OCI-LY3 (cell line): ENCODE measurements at regions not wholly inside any gene's neighbourhood (a gene's known extent, or its start where the extent isn't known, plus 50 kb on each side); places are given as distances from the start of the nearest gene placed in this dataset.

Experiments used
- H2AFZ ChIP-seq: fragments of 200-600, 300-600 bp; shearing (Covaris generic); 2 replicates; pipeline ENCODE4 v1.6.0; 2014; ENCODE audit warnings: antibody characterized with exemption, low read depth, low read length
- H3K27ac ChIP-seq: fragments of 200-600, 300-600 bp; sonication (generic); 2 replicates; pipeline ENCODE4 v1.5.1; 2014; ENCODE audit warnings: mild to moderate bottlenecking, low read length, moderate library complexity, mixed read lengths
- H3K27me3 ChIP-seq: fragments of 200-600, 300-600 bp; sonication (generic); 2 replicates; pipeline ENCODE4 v1.6.1; 2014; ENCODE audit warnings: low read depth, low read length, mixed read lengths
- H3K36me3 ChIP-seq: fragments of 200-600, 300-600 bp; sonication (generic); replicated peaks from 2 replicates; pipeline ENCODE3; 2014; ENCODE audit warnings: low read depth, low read length, mixed read lengths
- H3K4me1 ChIP-seq: fragments of 300-600, 200-600 bp; sonication (generic); 2 replicates; pipeline ENCODE4 v1.6.1; 2014; ENCODE audit warnings: low read length, mixed read lengths
- H3K4me2 ChIP-seq: fragments of 200-600, 300-600 bp; sonication (generic); 2 replicates; pipeline ENCODE4 v1.6.1; 2014; ENCODE audit warnings: low read length, mixed read lengths
- H3K4me3 ChIP-seq: fragments of 300-600, 200-600 bp; sonication (generic); 2 replicates; pipeline ENCODE4 v1.5.1; 2014; ENCODE audit warnings: antibody characterized with exemption, mild to moderate bottlenecking, low read length, moderate library complexity
- H3K79me2 ChIP-seq: fragments of 300-600, 200-600 bp; shearing (Covaris generic); 2 replicates; pipeline ENCODE4 v1.6.1; 2014; ENCODE audit warnings: mild to moderate bottlenecking, low read length, mixed read lengths
- H3K9ac ChIP-seq: fragments of 300-600, 200-600 bp; shearing (Covaris generic); 2 replicates; pipeline ENCODE4 v1.6.0; 2014; ENCODE audit warnings: mild to moderate bottlenecking, low read length, moderate library complexity
- H3K9me3 ChIP-seq: fragments of 200-600, 300-600 bp; shearing (Covaris generic); 2 replicates; pipeline ENCODE4 v1.6.1; 2014; ENCODE audit warnings: low read length, mixed read lengths; ENCODE audit not compliant: insufficient read depth
- H4K20me1 ChIP-seq: fragments of 200-600, 300-600 bp; sonication (generic); 2 replicates; pipeline ENCODE4 v1.6.1; 2016; ENCODE audit warnings: low read length, mixed read lengths; ENCODE audit not compliant: insufficient read depth
- EZH2phosphoT487 ChIP-seq: fragments of 200-600 bp; shearing (Covaris generic); IDR thresholded peaks from 2 replicates; pipeline ENCODE4 v1.6.1; 2018; ENCODE audit warnings: antibody characterized with exemption, mixed run types, low read depth
- TF ChIP-seq, protein P1 (sequence below): fragments of 200-600, 300-600 bp; sonication (generic); IDR thresholded peaks from 2 replicates; pipeline ENCODE4 v1.5.1; 2014; ENCODE audit warnings: antibody characterized with exemption, low read length, low read depth

DNA sequence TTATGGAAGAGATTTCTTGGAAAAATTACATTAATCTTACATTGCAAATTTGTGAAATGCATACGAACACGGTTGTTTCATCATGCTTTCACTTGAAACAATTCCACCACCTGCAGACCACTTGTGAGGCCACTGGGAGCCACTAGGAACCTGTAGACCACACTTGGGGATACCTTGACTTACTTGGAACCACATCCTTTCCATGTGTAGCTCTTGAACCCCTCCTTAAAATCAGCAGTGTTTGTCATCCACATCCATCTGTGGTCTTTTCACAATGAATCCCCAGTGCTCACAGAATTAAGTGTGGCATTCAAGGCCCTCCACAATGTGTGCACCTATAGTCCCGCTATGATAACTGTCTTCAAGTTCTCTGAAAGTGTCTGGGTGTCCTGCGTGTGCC lies 350.9 kb downstream of the MYCN start:
- no peak for TF ChIP-seq EZH2phosphoT487
- TF ChIP-seq, protein P1, sequence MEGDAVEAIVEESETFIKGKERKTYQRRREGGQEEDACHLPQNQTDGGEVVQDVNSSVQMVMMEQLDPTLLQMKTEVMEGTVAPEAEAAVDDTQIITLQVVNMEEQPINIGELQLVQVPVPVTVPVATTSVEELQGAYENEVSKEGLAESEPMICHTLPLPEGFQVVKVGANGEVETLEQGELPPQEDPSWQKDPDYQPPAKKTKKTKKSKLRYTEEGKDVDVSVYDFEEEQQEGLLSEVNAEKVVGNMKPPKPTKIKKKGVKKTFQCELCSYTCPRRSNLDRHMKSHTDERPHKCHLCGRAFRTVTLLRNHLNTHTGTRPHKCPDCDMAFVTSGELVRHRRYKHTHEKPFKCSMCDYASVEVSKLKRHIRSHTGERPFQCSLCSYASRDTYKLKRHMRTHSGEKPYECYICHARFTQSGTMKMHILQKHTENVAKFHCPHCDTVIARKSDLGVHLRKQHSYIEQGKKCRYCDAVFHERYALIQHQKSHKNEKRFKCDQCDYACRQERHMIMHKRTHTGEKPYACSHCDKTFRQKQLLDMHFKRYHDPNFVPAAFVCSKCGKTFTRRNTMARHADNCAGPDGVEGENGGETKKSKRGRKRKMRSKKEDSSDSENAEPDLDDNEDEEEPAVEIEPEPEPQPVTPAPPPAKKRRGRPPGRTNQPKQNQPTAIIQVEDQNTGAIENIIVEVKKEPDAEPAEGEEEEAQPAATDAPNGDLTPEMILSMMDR, result no peak
- Histone ChIP-seq H3K9me3 (no peaks in the 10 kb centered on the region), H3K27ac (no peak overlapping the region), H3K36me3 (no peaks in the 10 kb centered on the region), H4K20me1 (no peaks in the 10 kb centered on the region), H3K4me2 (no peak overlapping the region), H3K79me2 (no peaks in the 10 kb centered on the region), H3K9ac (no peak overlapping the region), H3K27me3 (peaks cover 48% of the 10 kb centered on the region), H3K4me1 (no peaks in the 10 kb centered on the region), H2AFZ (no peak overlapping the region), H3K4me3 (no peak overlapping the region)

DNA sequence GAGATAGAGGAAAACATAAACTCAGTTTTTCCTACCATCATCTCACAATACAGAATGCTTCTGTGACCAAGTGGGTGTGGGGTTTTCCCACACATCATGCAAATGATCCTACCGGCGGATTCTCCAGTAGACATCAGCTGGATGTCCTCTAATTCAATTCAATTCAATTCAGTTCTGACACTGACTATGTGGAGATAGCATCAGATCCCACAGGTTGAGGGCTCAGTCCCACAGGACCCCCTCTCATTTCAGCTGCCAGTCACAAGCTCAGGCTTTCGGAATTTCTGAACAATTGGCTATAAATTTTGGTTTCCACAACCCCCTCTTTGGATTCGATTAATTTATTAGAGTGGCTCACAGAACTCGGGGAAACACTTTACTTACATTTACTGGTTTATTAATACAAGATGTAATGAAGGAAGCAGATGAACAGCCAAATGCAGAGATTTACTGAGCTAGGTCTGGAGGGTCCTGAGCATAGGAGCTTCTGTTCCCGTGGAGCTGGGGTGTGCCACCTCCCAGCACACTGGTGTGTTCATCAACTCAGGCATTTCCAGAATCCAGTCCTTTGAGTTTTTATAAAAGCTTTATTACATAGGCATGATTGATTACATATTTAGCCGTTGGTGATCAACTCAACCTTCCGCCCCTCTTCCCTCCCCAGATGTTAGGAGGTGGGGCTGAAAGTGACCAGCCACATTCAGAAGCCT lies 350.1 kb downstream of the MYCN start:
- Histone ChIP-seq H4K20me1 (no peaks in the 10 kb centered on the region), H3K27ac (no peak overlapping the region), H3K4me1 (no peaks in the 10 kb centered on the region), H2AFZ (no peak overlapping the region), H3K4me2 (no peak overlapping the region), H3K36me3 (no peaks in the 10 kb centered on the region), H3K9me3 (no peaks in the 10 kb centered on the region), H3K27me3 (peaks cover 50% of the 10 kb centered on the region), H3K9ac (no peak overlapping the region), H3K4me3 (no peak overlapping the region), H3K79me2 (no peaks in the 10 kb centered on the region)
- no peak for TF ChIP-seq EZH2phosphoT487
- TF ChIP-seq, protein P1, result no peak

DNA sequence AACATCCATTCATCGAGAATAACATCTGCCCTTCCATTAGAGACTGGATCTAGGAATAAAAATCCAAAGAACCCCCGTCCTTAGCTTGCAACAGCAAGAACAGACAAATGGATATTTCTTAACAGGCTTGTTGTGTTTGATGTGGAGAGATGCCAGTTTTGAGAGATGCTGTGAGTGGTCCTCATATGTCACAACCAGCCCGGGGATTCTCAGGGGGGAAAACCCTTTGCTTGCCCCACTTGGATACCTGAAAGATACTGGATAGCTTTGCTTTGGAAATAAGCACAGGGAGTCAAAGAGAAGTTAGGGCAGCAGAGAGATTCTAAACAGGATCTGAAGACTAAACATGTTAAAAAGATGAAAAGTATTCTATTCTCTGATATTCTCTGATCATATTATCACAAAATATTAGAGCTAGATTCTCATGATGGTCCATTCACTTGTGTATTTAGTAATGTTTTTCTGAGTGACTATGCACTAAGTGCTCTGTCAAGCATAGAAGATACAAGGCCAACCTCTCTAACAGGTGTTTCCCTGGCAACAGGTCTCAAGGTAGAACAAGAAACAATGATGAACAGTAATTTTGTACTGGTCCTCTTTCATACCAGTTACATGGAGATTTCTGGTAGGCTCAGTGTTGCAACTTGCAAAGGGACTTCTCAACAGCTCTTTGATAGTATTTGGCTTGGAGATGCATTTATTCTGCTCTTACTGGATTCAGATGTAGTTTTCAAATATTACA lies 348.2 kb downstream of the MYCN start:
- H3K9me3 ChIP-seq, result no peaks in the 10 kb centered on the region
- TF ChIP-seq, protein P1, result no peak
- TF ChIP-seq EZH2phosphoT487, result no peak
- no peak overlapping the region for H3K4me3 ChIP-seq
- H3K36me3 ChIP-seq, result no peaks in the 10 kb centered on the region
- no peaks in the 10 kb centered on the region for H3K79me2 ChIP-seq
- no peak overlapping the region for H3K9ac ChIP-seq
- H3K4me1 ChIP-seq, result no peaks in the 10 kb centered on the region
- peaks cover 44% of the 10 kb centered on the region for H3K27me3 ChIP-seq
- no peaks in the 10 kb centered on the region for H4K20me1 ChIP-seq
- H3K27ac ChIP-seq, result no peak overlapping the region
- H2AFZ ChIP-seq, result no peak overlapping the region
- H3K4me2 ChIP-seq, result no peak overlapping the region

DNA sequence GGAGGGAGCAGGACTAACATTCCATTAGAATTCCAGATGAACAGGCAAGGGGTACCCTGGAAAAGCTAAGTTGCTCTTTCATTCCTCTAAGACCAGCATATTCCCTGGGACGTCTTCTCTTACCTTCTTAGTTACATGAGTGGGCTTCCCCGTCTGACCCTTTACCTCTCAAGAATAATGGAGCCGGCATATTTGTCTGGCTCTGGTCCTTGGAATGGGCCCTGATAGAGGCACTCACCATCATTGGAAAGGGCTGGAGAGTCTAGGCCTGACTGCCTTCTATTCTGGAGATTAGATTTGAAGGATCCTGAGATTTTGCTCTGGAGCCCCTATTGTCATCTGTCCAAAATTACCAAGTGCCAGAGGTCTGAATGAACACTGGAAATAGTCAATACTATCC lies 347.5 kb downstream of the MYCN start:
- Histone ChIP-seq H3K79me2 (no peaks in the 10 kb centered on the region), H3K27me3 (peaks cover 41% of the 10 kb centered on the region), H3K9me3 (no peaks in the 10 kb centered on the region), H3K4me1 (no peaks in the 10 kb centered on the region), H2AFZ (no peak overlapping the region), H3K27ac (no peak overlapping the region), H3K4me3 (no peak overlapping the region), H3K9ac (no peak overlapping the region), H3K36me3 (no peaks in the 10 kb centered on the region), H4K20me1 (no peaks in the 10 kb centered on the region), H3K4me2 (no peak overlapping the region)
- TF ChIP-seq, protein P1, result no peak
- TF ChIP-seq EZH2phosphoT487, result no peak
